ENCODE measurements at regions not wholly inside any gene's neighbourhood (a gene's known extent, or its start where the extent isn't known, plus 50 kb on each side); places are given as distances from the start of the nearest gene placed in this dataset.

DNA sequence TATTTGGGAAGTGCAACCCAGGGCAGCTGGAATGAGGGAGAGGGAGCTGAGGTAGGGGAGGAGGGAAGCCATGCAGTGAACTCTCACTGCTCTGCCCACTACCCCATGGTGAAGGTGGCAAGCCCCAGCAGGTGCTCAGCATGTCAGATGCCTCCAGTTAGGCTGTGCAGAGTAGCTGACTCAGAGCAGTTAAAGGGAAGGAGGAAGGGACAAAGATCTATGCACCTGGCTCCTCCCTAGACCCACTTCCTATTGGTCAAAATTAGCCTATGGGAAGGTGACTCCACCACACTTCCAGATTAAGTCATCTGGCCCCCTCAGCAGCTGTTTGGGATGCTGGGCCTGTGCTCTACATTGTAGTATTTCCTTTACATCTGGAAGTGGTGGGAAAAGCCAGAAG is 125.7 kb upstream of the MTPN start (continued):
- TF ChIP-seq, protein P1, sequence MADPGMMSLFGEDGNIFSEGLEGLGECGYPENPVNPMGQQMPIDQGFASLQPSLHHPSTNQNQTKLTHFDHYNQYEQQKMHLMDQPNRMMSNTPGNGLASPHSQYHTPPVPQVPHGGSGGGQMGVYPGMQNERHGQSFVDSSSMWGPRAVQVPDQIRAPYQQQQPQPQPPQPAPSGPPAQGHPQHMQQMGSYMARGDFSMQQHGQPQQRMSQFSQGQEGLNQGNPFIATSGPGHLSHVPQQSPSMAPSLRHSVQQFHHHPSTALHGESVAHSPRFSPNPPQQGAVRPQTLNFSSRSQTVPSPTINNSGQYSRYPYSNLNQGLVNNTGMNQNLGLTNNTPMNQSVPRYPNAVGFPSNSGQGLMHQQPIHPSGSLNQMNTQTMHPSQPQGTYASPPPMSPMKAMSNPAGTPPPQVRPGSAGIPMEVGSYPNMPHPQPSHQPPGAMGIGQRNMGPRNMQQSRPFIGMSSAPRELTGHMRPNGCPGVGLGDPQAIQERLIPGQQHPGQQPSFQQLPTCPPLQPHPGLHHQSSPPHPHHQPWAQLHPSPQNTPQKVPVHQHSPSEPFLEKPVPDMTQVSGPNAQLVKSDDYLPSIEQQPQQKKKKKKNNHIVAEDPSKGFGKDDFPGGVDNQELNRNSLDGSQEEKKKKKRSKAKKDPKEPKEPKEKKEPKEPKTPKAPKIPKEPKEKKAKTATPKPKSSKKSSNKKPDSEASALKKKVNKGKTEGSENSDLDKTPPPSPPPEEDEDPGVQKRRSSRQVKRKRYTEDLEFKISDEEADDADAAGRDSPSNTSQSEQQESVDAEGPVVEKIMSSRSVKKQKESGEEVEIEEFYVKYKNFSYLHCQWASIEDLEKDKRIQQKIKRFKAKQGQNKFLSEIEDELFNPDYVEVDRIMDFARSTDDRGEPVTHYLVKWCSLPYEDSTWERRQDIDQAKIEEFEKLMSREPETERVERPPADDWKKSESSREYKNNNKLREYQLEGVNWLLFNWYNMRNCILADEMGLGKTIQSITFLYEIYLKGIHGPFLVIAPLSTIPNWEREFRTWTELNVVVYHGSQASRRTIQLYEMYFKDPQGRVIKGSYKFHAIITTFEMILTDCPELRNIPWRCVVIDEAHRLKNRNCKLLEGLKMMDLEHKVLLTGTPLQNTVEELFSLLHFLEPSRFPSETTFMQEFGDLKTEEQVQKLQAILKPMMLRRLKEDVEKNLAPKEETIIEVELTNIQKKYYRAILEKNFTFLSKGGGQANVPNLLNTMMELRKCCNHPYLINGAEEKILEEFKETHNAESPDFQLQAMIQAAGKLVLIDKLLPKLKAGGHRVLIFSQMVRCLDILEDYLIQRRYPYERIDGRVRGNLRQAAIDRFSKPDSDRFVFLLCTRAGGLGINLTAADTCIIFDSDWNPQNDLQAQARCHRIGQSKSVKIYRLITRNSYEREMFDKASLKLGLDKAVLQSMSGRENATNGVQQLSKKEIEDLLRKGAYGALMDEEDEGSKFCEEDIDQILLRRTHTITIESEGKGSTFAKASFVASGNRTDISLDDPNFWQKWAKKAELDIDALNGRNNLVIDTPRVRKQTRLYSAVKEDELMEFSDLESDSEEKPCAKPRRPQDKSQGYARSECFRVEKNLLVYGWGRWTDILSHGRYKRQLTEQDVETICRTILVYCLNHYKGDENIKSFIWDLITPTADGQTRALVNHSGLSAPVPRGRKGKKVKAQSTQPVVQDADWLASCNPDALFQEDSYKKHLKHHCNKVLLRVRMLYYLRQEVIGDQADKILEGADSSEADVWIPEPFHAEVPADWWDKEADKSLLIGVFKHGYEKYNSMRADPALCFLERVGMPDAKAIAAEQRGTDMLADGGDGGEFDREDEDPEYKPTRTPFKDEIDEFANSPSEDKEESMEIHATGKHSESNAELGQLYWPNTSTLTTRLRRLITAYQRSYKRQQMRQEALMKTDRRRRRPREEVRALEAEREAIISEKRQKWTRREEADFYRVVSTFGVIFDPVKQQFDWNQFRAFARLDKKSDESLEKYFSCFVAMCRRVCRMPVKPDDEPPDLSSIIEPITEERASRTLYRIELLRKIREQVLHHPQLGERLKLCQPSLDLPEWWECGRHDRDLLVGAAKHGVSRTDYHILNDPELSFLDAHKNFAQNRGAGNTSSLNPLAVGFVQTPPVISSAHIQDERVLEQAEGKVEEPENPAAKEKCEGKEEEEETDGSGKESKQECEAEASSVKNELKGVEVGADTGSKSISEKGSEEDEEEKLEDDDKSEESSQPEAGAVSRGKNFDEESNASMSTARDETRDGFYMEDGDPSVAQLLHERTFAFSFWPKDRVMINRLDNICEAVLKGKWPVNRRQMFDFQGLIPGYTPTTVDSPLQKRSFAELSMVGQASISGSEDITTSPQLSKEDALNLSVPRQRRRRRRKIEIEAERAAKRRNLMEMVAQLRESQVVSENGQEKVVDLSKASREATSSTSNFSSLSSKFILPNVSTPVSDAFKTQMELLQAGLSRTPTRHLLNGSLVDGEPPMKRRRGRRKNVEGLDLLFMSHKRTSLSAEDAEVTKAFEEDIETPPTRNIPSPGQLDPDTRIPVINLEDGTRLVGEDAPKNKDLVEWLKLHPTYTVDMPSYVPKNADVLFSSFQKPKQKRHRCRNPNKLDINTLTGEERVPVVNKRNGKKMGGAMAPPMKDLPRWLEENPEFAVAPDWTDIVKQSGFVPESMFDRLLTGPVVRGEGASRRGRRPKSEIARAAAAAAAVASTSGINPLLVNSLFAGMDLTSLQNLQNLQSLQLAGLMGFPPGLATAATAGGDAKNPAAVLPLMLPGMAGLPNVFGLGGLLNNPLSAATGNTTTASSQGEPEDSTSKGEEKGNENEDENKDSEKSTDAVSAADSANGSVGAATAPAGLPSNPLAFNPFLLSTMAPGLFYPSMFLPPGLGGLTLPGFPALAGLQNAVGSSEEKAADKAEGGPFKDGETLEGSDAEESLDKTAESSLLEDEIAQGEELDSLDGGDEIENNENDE (IDR thresholded peaks at IDR 0.05; ENCODE audit: insufficient replicate concordance, low read length), result no peak
- TF ChIP-seq CEBPB (IDR thresholded peaks at IDR 0.05; ENCODE audit: low read depth, low read length), result no peak
- no peak for TF ChIP-seq HDAC2 (IDR thresholded peaks at IDR 0.05; ENCODE audit: borderline replicate concordance in 1 of 2, low read depth in 2 of 2, low read length in 2 of 2)
- no peak for TF ChIP-seq CHD2 (IDR thresholded peaks at IDR 0.05; ENCODE audit: low read length)
- TF ChIP-seq SP4 (IDR thresholded peaks at IDR 0.05; ENCODE audit: low read length), result no peak
- TF ChIP-seq EZH2 (IDR thresholded peaks at IDR 0.05; ENCODE audit: low read depth, low read length, severe bottlenecking), result no peak
- TF ChIP-seq SRF (IDR thresholded peaks at IDR 0.05; ENCODE audit: low read depth, low read length), result no peak
- TF ChIP-seq RXRA (IDR thresholded peaks at IDR 0.05; ENCODE audit: insufficient read depth, low read depth, low read length), result no peak
